Hematopoietic multipotent progenitor cell treated with erythropoietin and hydrocortisone succinate and interleukin-3 and kit ligand, for 8 days (in vitro differentiated cells): ENCODE measurements at regions not wholly inside any gene's neighbourhood (a gene's known extent, or its start where the extent isn't known, plus 50 kb on each side); places are given as distances from the start of the nearest gene placed in this dataset.

Source experiments
- DNase-seq: peaks from one replicate; pipeline ENCODE4 v3.0.0-alpha.2; 2015

GRCh38 chr6:14645841-14646240 is 528.3 kb downstream of the CD83 start:
- DNase-seq = no peak

- no peak for DNase-seq
These were observed 528.8 kb downstream of the CD83 start for GRCh38 chr6:14646371-14646770.

GRCh38 chr6:14647357-14647756 is 529.8 kb downstream of the CD83 start:
- DNase-seq = no peak

- no peak for DNase-seq
These were observed 535.0 kb downstream of the CD83 start for GRCh38 chr6:14652536-14652935.

- no peak for DNase-seq
These were observed 537.9 kb downstream of the CD83 start for GRCh38 chr6:14655201-14656061.

- DNase-seq = no peak
These were observed 538.5 kb downstream of the CD83 start for GRCh38 chr6:14656078-14656521.

GRCh38 chr6:14656649-14657048 is 539.1 kb downstream of the CD83 start:
- no peak for DNase-seq

GRCh38 chr6:14658030-14658429 is 540.5 kb downstream of the CD83 start:
- no peak for DNase-seq

- peak; percentile 44 for DNase-seq
These were observed 541.5 kb downstream of the CD83 start for GRCh38 chr6:14658886-14659561.

GRCh38 chr6:14659841-14660240 is 542.3 kb downstream of the CD83 start:
- no peak for DNase-seq

GRCh38 chr6:14660806-14661579 is 543.4 kb downstream of the CD83 start:
- no peak for DNase-seq

- DNase-seq = no peak
These were observed 544.1 kb downstream of the CD83 start for GRCh38 chr6:14661691-14662090.

GRCh38 chr6:14664112-14664601 is 546.6 kb downstream of the CD83 start:
- DNase-seq = no peak

GRCh38 chr6:14664621-14665315 is 547.2 kb downstream of the CD83 start:
- no peak for DNase-seq

- DNase-seq = no peak
These were observed 548.5 kb downstream of the CD83 start for GRCh38 chr6:14665827-14666724.

- DNase-seq = no peak
These were observed 553.2 kb downstream of the CD83 start for GRCh38 chr6:14670806-14671205.

GRCh38 chr6:14671261-14671681 is 553.7 kb downstream of the CD83 start:
- DNase-seq = no peak

GRCh38 chr6:14671937-14672336 is 554.4 kb downstream of the CD83 start:
- no peak for DNase-seq

GRCh38 chr6:14673201-14673600 is 555.6 kb downstream of the CD83 start:
- no peak for DNase-seq

GRCh38 chr6:14674458-14674857 is 556.9 kb downstream of the CD83 start:
- DNase-seq = no peak

GRCh38 chr6:14674867-14675648 is 557.5 kb downstream of the CD83 start:
- no peak for DNase-seq
